Stimulated activated CD4-positive, alpha-beta T cell treated with anti-CD3 and anti-CD28 coated beads, Interleukin-15, amount 100 ng/mL, for 48 hours (primary cell): ENCODE measurements at regions not wholly inside any gene's neighbourhood (a gene's known extent, or its start where the extent isn't known, plus 50 kb on each side); places are given as distances from the start of the nearest gene placed in this dataset.

Experiments used
- DNase-seq, 2 donors: peaks; one replicate each; pipeline ENCODE4 v3.0.0-alpha.2; 2020; ENCODE audit warnings: low read depth in 2 of 2

DNA sequence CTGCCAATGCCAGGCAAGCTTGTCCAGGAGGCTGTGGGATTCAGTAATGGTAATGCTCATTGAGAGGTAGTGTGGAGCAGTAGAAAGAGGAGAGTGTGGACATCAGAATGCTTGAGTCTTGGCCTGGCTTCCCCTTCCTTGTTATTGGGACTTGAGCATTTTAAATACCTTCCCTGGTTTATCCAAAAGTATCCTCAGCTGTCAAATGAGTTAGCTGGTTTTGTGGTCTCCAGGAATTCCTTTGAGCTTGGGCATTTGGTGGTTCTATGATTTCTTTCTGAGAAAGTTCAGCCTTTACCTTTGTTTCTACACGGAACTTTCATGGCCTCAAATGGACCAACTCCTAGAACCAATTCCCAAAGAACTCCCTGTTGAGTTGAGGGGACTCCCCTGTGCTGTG lies 264.3 kb downstream of the PTEN start:
- no peak for DNase-seq

DNA sequence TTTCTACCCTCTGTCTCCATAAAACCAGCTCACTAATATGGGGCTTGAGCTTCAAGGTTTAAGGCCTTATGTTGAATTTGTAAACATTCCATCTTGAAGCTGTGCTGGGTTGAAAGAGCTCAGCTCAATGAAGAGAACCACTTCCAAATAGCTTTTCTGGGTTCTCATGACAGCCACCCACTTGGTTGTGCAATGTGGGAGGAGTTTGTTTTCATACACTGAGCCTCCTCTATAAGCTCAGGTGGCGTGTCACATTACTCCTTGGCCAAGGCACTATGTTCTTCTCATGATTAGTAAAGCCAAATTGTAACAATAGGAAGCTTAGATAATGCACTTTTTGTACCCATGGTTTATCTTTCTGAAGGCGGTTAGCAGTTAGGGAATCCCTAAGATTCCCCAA lies 265.6 kb downstream of the PTEN start:
- no peak for DNase-seq

DNA sequence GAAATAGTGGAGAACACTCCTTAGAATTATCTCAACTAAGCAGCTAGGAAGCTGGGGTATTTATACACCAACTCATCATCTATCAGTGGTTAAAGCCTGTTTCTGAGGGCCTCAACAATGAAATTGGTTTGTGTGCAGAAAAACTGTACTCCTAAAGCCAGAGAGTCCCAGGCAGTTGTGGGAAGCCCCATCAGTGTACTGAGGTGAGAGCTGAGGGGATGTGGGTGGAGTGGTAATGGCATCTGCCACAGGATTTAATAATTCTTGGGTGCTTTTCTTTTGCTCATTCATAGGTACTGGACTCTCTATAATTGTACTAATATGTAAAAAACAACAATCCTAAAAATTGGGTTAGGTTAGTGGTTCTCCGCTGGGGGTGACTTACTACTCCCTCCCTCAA lies 267.5 kb downstream of the PTEN start:
- DNase-seq, result no peak

DNA sequence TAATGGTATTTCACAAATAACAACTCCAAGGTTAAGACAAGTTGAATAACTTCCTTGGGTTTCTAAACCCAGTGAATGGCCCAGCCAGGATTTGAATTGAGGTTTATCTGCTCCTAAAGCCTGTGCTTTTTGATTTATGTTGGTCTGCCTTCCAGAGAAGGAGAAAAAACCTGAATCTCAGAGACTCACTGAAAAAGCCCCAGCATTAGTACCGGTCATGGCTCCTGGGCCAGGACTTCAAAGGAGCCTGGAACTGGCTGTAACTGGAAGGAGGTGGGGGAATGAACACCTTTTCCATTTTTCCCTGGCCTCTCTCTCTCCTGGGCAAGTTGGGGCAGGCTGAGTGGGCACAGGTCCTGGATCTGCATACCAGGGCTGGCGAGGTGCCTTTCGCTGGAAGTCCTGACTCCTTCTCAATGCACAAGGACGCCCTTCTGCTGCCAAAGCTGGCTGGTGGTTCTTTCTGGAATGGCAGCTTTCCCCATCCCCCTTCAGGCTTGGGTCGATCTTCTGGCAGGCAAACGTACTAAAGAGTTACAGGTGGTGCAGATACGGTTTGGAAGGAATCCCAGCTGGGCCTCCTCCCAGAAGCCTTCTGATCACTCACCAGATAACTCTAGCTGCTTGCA lies 268.2 kb downstream of the PTEN start:
- no peak for DNase-seq

DNA sequence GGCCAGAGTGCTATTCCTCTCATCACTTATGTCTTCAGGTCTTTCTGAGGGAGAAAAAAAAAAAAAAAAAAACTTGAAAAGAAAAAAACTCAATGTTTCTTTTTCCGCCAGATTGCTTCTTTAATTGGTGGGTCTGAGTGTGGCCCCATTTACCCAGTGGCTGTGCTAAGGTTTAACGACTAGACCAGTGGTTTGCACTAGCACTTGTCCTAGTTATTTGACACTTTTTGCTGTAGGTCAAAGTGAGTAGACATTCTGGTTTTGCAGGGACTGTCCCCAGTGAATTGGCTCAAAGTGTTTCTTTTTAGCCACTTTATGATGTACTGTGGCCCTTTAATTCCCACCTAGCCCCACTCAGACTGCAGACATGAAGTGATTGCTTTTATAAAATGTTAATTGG lies 273.3 kb downstream of the PTEN start:
- DNase-seq, result no peak

DNA sequence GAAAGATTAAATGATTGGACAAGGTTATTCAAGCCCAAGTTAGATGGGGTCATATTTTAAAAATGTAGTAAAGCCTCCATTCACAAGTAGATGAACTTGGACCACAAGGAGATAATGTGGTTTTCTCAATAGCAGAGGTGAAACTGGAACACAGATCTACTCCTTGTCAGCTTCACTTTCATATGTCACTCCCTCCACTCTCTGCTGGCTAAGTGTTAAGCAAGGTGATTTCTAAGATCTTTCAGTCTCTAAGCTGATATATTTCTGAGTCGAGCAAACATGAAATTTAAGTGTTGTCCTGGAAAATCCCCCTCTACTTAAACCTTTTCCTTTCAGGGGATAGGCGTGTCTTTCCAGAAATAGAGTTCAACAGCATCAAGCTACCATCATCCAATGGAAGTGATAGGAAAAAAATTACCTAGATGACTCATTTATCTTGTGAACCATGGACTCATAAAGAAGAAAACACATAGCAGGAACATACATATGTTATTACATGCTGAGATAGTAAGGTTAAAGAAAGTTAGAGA lies 275.0 kb downstream of the PTEN start:
- no peak for DNase-seq

DNA sequence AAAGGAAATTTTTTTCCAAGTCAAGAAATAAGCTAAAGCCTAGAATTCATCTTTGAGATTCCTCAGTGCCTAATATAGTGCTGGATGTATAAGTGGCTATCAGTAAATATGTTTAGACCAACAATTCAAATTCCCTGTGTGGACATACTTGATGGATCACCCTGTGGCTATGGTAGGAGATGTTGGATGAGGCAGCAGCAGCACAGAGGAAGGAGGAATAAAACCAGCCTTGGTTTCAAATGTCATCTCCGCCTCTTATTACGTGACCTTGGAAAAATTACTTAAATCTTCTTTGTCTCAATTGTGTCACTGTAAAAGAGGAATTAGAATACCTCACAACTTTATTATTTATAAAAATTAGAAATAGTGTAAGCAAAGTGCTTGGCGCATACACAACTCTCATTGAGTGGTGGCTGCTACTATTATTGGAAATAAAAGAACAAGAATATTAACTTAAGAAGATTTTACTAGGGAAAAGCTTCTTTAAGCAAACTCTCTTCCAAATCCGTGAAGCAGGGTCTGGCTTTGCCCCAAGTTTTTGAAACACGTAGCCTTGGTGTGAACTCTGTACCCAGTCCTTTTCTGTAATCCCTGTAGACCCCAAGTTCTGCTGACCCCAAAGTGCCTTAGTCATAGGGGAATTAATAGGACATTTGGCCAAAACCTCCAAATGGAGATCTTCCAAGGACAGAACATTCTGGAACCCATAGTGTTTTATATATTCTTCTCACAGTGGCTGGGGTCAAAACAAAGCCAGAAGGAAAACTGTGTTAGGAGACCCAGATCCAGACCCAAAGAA lies 283.8 kb downstream of the PTEN start:
- DNase-seq, result no peak

DNA sequence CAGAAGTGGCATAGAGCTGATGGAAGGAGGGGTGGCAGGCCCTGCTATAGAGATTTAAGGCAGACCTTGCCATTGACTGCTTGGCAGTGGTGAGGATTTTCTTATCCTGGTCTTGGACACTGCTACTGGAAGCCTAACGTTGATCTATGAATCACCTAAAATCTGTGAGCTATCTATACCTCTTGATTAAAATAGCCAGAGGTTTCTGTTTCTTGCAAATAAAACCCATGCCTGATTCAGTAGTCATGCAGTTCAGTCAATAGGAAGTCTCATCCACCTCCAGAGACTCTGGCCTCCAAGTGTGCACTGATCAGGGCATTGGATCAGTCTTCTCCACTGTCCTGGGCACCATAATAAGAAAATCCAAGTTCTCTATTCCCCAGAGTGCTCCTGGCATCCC lies 286.5 kb downstream of the PTEN start:
- DNase-seq, result no peak

DNA sequence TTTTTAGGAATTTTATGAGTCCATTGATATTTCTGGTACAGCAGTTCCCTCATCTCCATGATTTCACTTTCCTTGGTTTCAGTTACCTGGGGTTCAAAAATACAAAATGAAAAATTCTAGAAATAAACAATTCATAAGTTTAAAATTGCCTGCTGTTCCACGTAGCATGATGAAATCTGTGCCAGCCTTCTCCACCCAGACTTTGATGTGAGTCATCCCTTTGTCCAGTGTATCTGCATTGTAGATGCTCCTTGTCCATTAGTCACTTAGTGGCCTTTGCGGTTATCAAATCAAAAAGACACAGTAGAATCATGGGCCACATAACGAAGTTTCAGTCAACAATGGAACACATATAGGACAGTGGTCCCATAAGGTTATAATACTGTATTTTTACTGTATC lies 286.9 kb downstream of the PTEN start:
- DNase-seq, result no peak

DNA sequence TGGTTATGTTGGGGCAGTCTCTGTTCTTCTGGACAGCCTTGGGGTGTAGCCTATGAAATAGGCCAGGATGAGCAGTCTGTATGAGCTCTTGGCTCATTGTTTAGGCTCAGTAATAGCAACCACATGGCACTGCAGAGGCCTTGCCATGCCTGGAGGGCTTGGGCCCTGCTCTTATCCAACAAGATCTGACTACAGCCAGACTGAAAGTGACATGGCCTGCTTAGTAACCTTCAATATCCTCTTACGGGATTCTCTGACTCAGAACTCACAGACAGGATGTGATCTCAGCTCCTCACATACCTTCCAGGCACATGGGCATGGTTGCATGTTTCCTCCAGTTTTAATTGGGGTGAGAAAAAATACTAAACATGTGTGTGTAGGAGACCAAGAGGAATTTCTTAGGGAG lies 289.3 kb downstream of the PTEN start:
- peak; percentile 52 to 59 for DNase-seq

DNA sequence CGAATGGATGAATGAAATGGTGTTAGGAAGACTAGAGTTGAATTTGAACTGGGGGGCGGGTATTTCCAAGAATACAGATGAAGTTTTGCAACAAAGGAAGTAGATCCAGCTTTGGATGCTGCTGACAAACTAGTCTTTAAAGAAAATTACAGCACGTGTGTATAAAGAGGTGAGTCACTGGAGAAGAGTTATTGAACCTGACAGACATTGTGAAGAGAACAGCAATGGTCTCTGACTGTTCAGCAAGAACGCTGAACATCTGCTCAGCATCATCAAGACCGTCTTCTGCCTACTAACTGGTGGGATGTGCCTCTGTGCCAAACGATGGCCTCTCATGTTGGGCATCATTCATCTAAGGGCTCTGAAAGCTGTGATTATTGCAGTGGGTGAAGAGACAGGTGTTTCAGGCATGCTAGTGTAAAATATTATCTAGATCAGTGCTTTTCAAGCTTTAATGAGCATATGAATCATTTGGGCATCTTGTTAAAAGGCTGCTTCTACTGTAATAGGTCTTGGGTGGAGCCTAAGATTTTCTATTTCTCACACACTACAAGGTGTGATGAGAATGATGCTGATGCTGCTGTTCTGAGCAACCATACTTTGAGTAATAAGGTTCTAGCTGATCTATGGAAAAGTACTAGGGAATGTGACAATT lies 291.3 kb downstream of the PTEN start:
- DNase-seq, result no peak

DNA sequence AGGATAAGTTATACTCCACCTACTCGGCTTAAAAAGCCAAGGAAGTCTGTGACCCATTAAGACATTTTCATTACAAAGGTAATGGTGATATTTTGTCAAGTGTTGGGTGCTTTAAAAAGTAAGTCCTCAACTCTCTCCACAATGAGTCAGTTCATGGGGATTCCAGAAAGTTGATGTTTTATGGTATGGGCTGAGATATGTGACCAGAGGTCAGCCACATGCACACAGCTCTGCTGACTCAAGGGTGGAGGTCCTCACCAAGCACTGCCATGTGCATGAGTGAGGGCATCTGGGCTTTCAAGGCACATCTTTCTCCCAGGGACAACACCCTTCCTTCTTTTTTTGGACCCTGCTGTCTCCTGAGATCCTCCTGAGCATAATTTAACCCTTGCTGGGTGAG lies 292.9 kb downstream of the PTEN start:
- no peak for DNase-seq

DNA sequence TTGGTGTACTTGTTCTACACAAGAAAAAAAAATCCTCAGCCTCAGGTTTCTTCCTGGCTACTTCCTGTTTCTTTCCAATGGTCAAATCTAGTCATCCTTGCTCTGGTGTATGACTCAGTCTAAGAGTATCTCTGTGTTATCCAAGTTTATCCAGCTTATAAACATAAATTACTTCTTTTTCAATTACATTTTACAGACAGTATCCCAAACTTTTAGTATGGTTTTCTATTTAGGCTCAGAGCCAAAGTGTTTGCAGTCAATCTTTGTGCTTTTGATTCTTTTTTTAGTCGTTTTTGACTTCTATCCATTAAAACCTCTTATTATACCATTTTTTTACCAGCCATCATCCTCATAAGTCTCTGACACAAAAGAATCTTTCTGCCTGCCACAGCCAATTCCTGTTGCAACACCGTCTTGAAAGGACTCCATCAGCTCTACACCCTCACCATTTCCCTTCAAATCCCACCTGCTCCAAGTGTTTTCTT lies 294.6 kb downstream of the PTEN start:
- DNase-seq, result no peak

DNA sequence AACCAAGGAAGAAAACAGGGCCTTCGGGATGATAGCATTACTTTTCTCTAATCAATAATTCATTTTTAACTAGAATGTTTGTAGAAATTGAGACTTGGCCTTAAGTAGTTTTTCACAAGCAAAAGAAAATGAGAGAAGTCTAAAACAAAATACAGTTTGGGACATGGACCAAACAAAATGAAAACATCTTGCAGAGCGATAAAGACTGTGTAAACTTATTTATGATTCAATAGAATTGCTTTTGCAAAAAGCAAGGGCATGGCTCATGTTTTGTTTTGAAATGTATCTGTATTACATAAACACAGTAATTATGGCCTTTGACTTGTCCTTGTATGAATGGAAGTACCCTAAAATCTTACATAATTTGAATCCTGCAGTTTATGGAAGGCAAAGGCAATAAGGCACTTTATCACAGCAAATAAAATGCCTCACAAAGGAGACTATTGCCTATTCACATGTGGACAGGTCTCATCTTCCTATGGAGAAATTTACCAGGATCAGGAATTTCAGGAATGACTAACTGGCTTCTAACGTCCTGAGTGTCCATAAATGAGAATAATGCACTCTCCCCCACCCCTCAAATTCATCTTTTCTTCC lies 295.2 kb downstream of the PTEN start:
- no peak for DNase-seq

DNA sequence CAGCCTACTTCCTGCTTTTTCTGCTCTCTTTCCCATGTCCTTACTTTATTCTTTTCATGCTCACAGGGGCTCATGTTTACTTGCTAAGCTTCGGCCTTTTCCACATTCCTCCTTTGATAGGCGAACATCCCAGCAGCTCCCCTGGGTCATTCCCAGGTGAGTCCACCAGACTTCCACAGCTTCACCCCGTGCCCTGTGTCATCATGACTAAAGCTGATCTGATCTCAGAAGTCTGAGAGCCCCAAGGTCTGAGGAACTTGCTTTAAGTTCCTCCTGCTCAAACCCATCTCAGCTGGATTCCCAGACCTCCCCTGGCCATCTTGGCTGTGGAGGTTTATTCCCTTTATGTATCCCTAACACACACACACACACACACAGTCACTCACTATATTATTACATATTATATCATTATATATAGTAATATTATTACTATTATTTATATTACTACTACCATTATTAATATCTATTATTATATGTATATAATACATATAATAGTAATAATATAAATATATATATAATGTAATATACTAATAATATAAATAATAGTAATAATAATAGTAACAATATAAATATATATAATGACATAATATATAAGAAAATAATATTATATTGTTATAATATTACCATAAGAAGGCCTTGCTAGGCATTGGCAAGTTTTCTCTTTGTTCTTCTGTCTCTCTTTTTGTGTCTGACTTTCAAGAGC lies 295.9 kb downstream of the PTEN start:
- DNase-seq, result no peak

DNA sequence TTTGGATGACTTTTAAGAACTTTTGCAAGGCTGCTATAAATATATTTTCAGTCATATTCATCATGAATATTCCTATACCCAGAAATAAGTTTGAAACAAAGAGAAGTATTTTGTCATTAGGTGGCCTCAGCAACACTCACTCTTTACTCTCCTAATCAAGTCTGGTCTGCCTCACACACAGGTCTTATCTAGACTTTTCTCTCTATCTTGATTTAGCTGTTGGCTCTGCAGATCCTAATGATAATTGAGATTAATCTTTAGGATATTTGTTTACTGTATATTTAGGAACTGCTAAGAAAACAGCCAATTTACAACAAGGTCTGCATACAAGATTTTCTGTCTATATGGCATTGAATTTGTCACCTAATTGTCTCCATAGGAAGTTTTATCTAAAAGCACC lies 297.6 kb downstream of the PTEN start:
- DNase-seq, result no peak

DNA sequence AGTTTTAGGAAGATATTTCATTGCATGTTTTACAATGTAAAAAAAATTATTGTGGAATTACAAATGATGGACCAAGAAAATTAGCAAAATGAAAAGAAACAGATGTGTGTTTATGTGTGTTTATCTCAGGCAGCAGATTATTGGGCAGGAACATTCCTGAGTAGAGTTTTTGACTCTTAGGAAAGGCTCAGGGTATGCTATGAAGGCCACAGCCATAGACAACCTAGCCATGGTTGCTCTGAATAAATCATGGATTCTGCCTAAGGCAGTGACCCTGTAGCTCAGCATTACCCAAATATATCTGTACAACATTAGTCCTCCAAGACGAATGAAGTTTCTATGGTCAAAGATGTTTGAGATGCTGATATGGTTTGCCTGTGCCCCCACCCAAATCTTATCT lies 298.3 kb downstream of the PTEN start:
- no peak for DNase-seq

DNA sequence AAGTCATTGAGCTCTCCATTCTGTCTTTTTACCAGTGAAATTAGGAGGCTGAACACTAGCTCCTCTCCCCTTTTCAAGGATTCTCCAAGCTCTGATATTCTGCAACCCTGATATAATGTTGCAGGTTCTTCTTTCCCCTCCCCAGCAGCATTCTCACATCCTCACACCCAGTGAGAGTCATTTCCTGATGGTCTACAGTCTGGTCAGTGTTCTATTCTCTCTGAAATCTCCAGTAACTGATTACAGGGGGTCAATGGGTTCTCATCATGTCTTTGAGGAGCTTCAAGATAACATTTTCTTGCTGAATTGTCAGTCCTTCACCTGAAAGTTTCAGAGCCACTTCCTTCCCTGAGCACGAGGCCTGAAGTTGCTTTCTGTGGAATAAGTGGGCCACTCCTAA lies 299.4 kb downstream of the PTEN start:
- no peak for DNase-seq

DNA sequence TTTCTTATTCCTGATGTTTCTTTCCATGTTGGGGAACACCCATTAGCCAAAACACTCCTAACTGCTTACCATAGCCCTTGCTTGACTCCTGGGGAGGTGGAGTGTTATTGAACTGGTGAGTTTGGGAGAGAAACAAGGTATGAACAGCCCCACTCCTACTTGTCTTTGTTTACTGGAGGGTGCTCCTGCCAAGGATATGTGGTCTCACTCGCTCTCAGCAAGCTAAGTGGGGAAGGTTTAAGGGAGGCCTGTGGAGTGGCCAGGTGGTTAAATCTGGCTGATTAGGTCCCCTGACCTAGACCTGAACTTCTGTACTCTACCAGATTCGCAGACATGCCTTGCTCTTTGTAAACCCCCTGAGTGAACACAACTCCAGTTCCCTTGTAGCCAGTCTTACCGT lies 300.1 kb downstream of the PTEN start:
- no peak for DNase-seq

DNA sequence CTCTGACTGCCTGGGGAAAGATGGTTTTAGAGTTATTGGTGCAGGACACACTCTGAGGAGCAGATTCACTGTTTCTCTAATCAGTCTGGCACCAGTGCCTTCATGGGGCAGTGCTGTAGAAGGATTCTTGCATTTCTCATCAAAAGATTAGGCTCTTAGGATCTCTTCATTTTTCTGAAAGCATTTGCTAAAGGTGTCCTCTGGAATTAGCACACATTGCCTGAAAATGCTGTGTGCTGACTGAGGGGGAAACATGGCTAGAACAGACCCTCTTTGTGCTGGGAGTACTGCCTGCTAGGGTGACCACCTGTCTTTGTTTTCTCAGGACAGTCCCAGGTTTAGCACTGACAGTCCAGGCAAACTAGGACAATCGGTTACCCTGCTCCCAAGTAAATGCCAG lies 301.0 kb downstream of the PTEN start:
- DNase-seq, result no peak

DNA sequence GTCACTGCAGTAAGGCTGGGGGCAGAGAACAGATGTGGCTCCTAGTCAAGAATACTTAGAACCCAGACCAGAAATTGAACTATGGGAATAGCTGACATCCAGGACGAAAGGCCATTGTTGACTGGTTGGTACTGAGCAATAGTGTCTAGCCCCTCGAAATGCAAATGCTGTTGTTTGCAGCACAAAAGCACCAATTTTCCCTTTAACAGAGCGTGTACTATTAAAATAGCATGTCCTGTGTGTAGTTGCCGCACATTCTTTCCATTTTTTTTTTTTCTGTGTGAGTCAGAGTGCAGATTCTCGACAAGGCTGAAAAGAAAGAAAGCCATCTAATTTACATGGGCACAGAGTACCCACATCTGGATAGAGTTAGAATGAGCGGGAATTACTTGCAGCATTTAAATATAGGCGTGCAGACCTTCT lies 302.4 kb downstream of the PTEN start:
- no peak for DNase-seq
